Mesothelial cell of epicardium (in vitro differentiated cells): ENCODE measurements at regions not wholly inside any gene's neighbourhood (a gene's known extent, or its start where the extent isn't known, plus 50 kb on each side); places are given as distances from the start of the nearest gene placed in this dataset.
A peak's percentile ranks its signal among the peaks of the same experiment; 100 is the strongest.

Source experiments
- DNase-seq, 2 experiments: peaks; one replicate each; pipeline ENCODE4 v3.0.0; 2021; ENCODE audit warnings: low spot score in 2 of 2; ENCODE audit not compliant: unreplicated experiment in 2 of 2
- H3K27ac Mint-ChIP-seq: 2 replicates; pipeline ENCODE4 v1.8.0; 2021; ENCODE audit warnings: mixed read lengths
- H3K27me3 Mint-ChIP-seq: 2 replicates; pipeline ENCODE4 v1.8.0; 2021; ENCODE audit warnings: low read depth, mixed read lengths
- H3K36me3 Mint-ChIP-seq: 2 replicates; pipeline ENCODE4 v1.8.0; 2021; ENCODE audit warnings: mixed read lengths
- H3K4me1 Mint-ChIP-seq: 2 replicates; pipeline ENCODE4 v1.8.0; 2021; ENCODE audit warnings: mixed read lengths
- H3K4me3 Mint-ChIP-seq: 2 replicates; pipeline ENCODE4 v1.8.0; 2021; ENCODE audit warnings: mild to moderate bottlenecking, moderate library complexity, mixed read lengths
- H3K9me3 Mint-ChIP-seq: 2 replicates; pipeline ENCODE4 v1.8.0; 2021; ENCODE audit warnings: mixed read lengths
- CTCF ChIP-seq: fragments of 200-600 bp; sonication (generic); IDR thresholded peaks from one replicate; pipeline ENCODE4 v1.5.0; 2021; ENCODE audit warnings: antibody characterized with exemption; ENCODE audit not compliant: unreplicated experiment

DNA sequence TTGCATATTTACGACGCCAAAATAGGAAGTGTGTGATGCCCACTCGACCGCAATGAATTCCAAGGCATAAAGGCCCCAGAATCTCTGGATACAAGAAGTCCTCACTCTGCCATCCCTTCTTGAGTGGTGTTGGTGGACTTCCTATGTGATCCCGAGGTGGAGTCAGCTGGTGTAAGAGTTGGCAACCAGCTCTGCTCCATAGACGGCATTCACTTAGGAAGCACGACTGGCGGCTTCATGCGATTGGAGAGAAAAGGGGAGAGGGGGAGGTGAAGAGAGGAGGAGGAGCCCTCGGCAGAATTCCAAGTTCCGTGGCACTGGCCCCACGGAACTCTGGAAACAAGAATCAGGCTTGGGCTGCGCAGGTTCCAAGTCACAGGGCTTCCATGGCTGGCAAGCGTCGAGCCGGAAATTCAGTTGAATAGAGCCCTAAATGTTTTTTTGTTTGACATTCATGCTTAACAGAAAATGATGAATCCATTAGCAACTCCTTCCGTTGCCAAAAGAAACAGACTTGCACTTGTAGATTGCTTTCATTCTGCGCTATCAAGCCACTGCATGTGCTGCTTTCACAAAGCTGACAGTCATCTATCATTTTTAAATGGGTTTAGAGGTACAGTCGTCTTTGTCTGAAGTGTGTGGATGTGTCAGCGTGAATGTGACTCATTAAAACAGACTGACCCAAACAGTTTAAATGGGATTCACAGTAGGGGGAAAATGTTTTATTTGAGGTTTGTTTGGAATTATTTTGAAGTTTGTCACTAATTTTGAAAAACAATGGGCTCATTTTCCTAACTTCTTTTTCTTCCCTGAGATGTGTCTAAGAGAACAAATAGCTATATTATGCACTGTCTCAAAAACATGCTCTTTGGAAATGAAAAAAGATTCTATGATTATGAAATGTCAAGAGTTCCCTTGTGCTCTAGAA lies 428.3 kb upstream of the ATP11B start:
- Mint-ChIP-seq H3K4me1 (peaks cover 13% of the 10 kb centered on the region), H3K27me3 (peaks cover 2% of the 10 kb centered on the region), H3K4me3 (no peak overlapping the region), H3K9me3 (peaks cover 3% of the 10 kb centered on the region), H3K27ac (peak overlapping the region; percentile 66), H3K36me3 (no peaks in the 10 kb centered on the region)
- no peak for TF ChIP-seq CTCF
- peak in 1 of 2 experiments; percentile 38 for DNase-seq

- Mint-ChIP-seq H3K4me1 (peaks cover 13% of the 10 kb centered on the region), H3K27me3 (peaks cover 2% of the 10 kb centered on the region), H3K9me3 (peaks cover 3% of the 10 kb centered on the region), H3K4me3 (no peak overlapping the region), H3K27ac (no peak overlapping the region), H3K36me3 (no peaks in the 10 kb centered on the region)
- DNase-seq = no peak
- no peak for TF ChIP-seq CTCF
Observed at GRCh38 chr3:182366746-182367145, 426.6 kb upstream of the ATP11B start.

GRCh38 chr3:182369861-182370260 lies 423.4 kb upstream of the ATP11B start:
- Mint-ChIP-seq H3K9me3 (no peaks in the 10 kb centered on the region), H3K36me3 (no peaks in the 10 kb centered on the region), H3K4me3 (no peak overlapping the region), H3K27ac (no peak overlapping the region), H3K27me3 (peaks cover 2% of the 10 kb centered on the region), H3K4me1 (peaks cover 7% of the 10 kb centered on the region)
- no peak for TF ChIP-seq CTCF
- no peak for DNase-seq

- H3K9me3 Mint-ChIP-seq = no peaks in the 10 kb centered on the region
- no peak for TF ChIP-seq CTCF
- no peak overlapping the region for H3K27ac Mint-ChIP-seq
- H3K4me3 Mint-ChIP-seq = no peak overlapping the region
- peaks cover 2% of the 10 kb centered on the region for H3K27me3 Mint-ChIP-seq
- no peaks in the 10 kb centered on the region for H3K4me1 Mint-ChIP-seq
- DNase-seq = no peak
- no peaks in the 10 kb centered on the region for H3K36me3 Mint-ChIP-seq
Observed at GRCh38 chr3:182370949-182371348, 422.4 kb upstream of the ATP11B start.

DNA sequence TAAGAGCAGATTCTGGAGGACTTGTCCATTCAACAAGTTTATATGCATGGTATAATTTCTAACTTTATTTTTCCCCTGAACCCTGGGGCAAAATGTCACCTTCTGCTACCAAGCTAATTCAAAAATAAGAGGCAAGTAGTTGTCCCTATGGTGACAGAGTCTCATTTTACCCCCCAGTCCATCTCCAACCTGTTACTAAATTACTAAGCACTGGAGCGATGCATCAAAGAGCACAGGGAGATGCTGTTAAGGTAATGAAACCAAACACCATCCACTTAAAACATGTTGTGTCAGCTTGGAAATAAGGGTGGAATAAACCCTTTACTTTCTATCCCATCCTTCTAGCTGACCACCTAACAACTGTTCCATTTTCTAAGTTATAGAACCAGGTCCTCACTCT lies 417.4 kb upstream of the ATP11B start:
- Mint-ChIP-seq H3K27ac (no peak overlapping the region), H3K36me3 (no peaks in the 10 kb centered on the region), H3K4me3 (no peak overlapping the region), H3K27me3 (no peaks in the 10 kb centered on the region), H3K4me1 (no peaks in the 10 kb centered on the region), H3K9me3 (no peaks in the 10 kb centered on the region)
- no peak for TF ChIP-seq CTCF
- DNase-seq = no peak
